SK-N-SH treated with all-trans-retinoic acid at 6 μM for 48 hours (cell line): ENCODE measurements at regions not wholly inside any gene's neighbourhood (a gene's known extent, or its start where the extent isn't known, plus 50 kb on each side); places are given as distances from the start of the nearest gene placed in this dataset.

Experiments
- ATAC-seq: fragments of 200-7000 bp; cut with Tn5 transposase; 3 replicates; pipeline ENCODE4 v1.9.1; 2020; ENCODE audit warnings: mild to moderate bottlenecking, moderate library complexity
- ARNTL ChIP-seq: fragments of 450-650 bp; formaldehyde crosslinking; IDR thresholded peaks from 2 replicates; pipeline ENCODE4 v1.5.0; 2020; ENCODE audit warnings: low read depth, mild to moderate bottlenecking, moderate library complexity, borderline replicate concordance
- BACH2 ChIP-seq: fragments of 250-450 bp; sonication (Bioruptor Pico); IDR thresholded peaks from 2 replicates; pipeline ENCODE4 v1.9.0; 2021; ENCODE audit warnings: mild to moderate bottlenecking, borderline replicate concordance
- CREB5 ChIP-seq: fragments of 250-450 bp; sonication (Bioruptor Pico); IDR thresholded peaks from 2 replicates; pipeline ENCODE4 v1.5.1; 2020; ENCODE audit warnings: low read depth, mild to moderate bottlenecking, moderate library complexity
- CSDC2 ChIP-seq: fragments of 250-450 bp; sonication (Bioruptor Pico); IDR thresholded peaks from 2 replicates; pipeline ENCODE4 v1.5.0; 2020; ENCODE audit warnings: mild to moderate bottlenecking, moderate library complexity
- CSRNP3 ChIP-seq: fragments of 250-450 bp; sonication (Bioruptor Pico); IDR thresholded peaks from 2 replicates; pipeline ENCODE4 v1.5.1; 2021; ENCODE audit warnings: mild to moderate bottlenecking, moderate library complexity
- GLIS3 ChIP-seq: fragments of 250-450 bp; sonication (Bioruptor Pico); IDR thresholded peaks from 2 replicates; pipeline ENCODE4 v1.5.0; 2020; ENCODE audit warnings: mild to moderate bottlenecking, moderate library complexity
- ISL1 ChIP-seq: fragments of 250-450 bp; sonication (Bioruptor Pico); IDR thresholded peaks from 2 replicates; pipeline ENCODE4 v2.1.2; 2022; ENCODE audit warnings: mild to moderate bottlenecking, moderate library complexity
- OSR1 ChIP-seq: fragments of 250-450 bp; sonication (Bioruptor Pico); IDR thresholded peaks from 2 replicates; pipeline ENCODE4 v1.8.0; 2022; ENCODE audit warnings: moderate library complexity, mild to moderate bottlenecking, inconsistent platforms
- PATZ1 ChIP-seq: fragments of 250-450 bp; sonication (Bioruptor Pico); IDR thresholded peaks from 2 replicates; pipeline ENCODE4 v1.8.0; 2020; ENCODE audit warnings: mild to moderate bottlenecking, moderate library complexity, borderline replicate concordance
- POU6F1 ChIP-seq: fragments of 250-450 bp; sonication (Bioruptor Pico); IDR thresholded peaks from 2 replicates; pipeline ENCODE4 v1.8.0; 2021; ENCODE audit warnings: low read depth, mild to moderate bottlenecking, moderate library complexity, borderline replicate concordance
- PPARA ChIP-seq: fragments of 250-450 bp; sonication (Bioruptor Pico); IDR thresholded peaks from 2 replicates; pipeline ENCODE4 v1.5.0; 2020; ENCODE audit warnings: mild to moderate bottlenecking, borderline replicate concordance
- RARB ChIP-seq: fragments of 250-450 bp; sonication (Bioruptor Pico); IDR thresholded peaks from 2 replicates; pipeline ENCODE4 v1.8.0; 2021; ENCODE audit warnings: mild to moderate bottlenecking, moderate library complexity
- SNAI2 ChIP-seq: fragments of 250-450 bp; sonication (Bioruptor Pico); IDR thresholded peaks from 2 replicates; pipeline ENCODE4 v1.5.0; 2020; ENCODE audit warnings: mild to moderate bottlenecking, moderate library complexity
- TCF4 ChIP-seq: fragments of 250-450 bp; sonication (Bioruptor Pico); IDR thresholded peaks from 2 replicates; pipeline ENCODE4 v1.8.0; 2021; ENCODE audit warnings: mild to moderate bottlenecking, moderate library complexity, borderline replicate concordance
- TOX ChIP-seq: fragments of 250-450 bp; sonication (Bioruptor Pico); IDR thresholded peaks from 2 replicates; pipeline ENCODE4 v1.8.0; 2021; ENCODE audit warnings: mild to moderate bottlenecking, moderate library complexity, borderline replicate concordance
- TSHZ2 ChIP-seq: fragments of 250-450 bp; sonication (Bioruptor Pico); IDR thresholded peaks from 2 replicates; pipeline ENCODE4 v1.5.0; 2020; ENCODE audit warnings: mild to moderate bottlenecking, moderate library complexity
- ZC3H10 ChIP-seq: fragments of 250-450 bp; sonication (Bioruptor Pico); IDR thresholded peaks from 2 replicates; pipeline ENCODE4 v1.5.1; 2021; ENCODE audit warnings: mild to moderate bottlenecking, moderate library complexity
- ZFP3 ChIP-seq: fragments of 250-450 bp; sonication (Bioruptor Pico); IDR thresholded peaks from 2 replicates; pipeline ENCODE4 v1.5.0; 2020; ENCODE audit warnings: mild to moderate bottlenecking, moderate library complexity
- ZFP30 ChIP-seq: fragments of 450-650 bp; formaldehyde crosslinking; IDR thresholded peaks from 2 replicates; pipeline ENCODE4 v1.5.0; 2022; ENCODE audit warnings: mild to moderate bottlenecking, moderate library complexity
- ZNF565 ChIP-seq: fragments of 450-650 bp; formaldehyde crosslinking; conservative IDR thresholded peaks from 2 replicates; pipeline ENCODE4 v1.5.0; 2020; ENCODE audit warnings: low read depth, mild to moderate bottlenecking, moderate library complexity
- ZNF70 ChIP-seq: fragments of 450-650 bp; formaldehyde crosslinking; IDR thresholded peaks from 2 replicates; pipeline ENCODE4 v1.5.0; 2020; ENCODE audit warnings: mild to moderate bottlenecking, moderate library complexity
- ZNF8 ChIP-seq: fragments of 450-650 bp; formaldehyde crosslinking; IDR thresholded peaks from 2 replicates; pipeline ENCODE4 v1.5.0; 2020; ENCODE audit warnings: mild to moderate bottlenecking, moderate library complexity

GRCh38 chr6:54991761-54992330, 145.3 kb downstream of the FAM83B start:
- ATAC-seq, result no peak
- TF ChIP-seq ZC3H10 (CRISPR knock-in tag), result no peak
- no peak for TF ChIP-seq ARNTL (CRISPR knock-in tag)
- TF ChIP-seq ISL1 (CRISPR knock-in tag), result no peak
- no peak for TF ChIP-seq CREB5 (CRISPR knock-in tag)
- no peak for TF ChIP-seq POU6F1
- TF ChIP-seq PPARA, result no peak
- no peak for TF ChIP-seq ZNF565 (CRISPR knock-in tag)
- no peak for TF ChIP-seq TSHZ2 (CRISPR knock-in tag)
- no peak for TF ChIP-seq CSRNP3
- no peak for TF ChIP-seq TCF4
- TF ChIP-seq ZFP30 (CRISPR knock-in tag), result no peak
- TF ChIP-seq ZFP3 (CRISPR knock-in tag), result no peak
- no peak for TF ChIP-seq OSR1 (CRISPR knock-in tag)
- TF ChIP-seq SNAI2 (CRISPR knock-in tag), result no peak
- TF ChIP-seq RARB (CRISPR knock-in tag), result no peak
- TF ChIP-seq, all 23 proteins: peak for 0

GRCh38 chr6:54992789-54993188, 146.2 kb downstream of the FAM83B start:
- TF ChIP-seq SNAI2 (CRISPR knock-in tag) (no peak), CSDC2 (CRISPR knock-in tag) (no peak), CREB5 (CRISPR knock-in tag) (no peak), CSRNP3 (no peak)
- ATAC-seq, result peak; percentile 57

GRCh38 chr6:54993294-54993693, 146.7 kb downstream of the FAM83B start:
- ATAC-seq, result no peak

More at GRCh38 chr6:54993294-54993693, 146.7 kb downstream of the FAM83B start:
- TF ChIP-seq ZNF565 (CRISPR knock-in tag) (no peak), ARNTL (CRISPR knock-in tag) (no peak), PATZ1 (CRISPR knock-in tag) (no peak), ZC3H10 (CRISPR knock-in tag) (no peak), TCF4 (no peak), ZNF70 (CRISPR knock-in tag) (no peak), GLIS3 (CRISPR knock-in tag) (no peak), TOX (CRISPR knock-in tag) (no peak), PPARA (no peak), BACH2 (no peak), ZNF8 (CRISPR knock-in tag) (no peak), RARB (CRISPR knock-in tag) (no peak), OSR1 (CRISPR knock-in tag) (no peak), ZFP30 (CRISPR knock-in tag) (no peak)
